ENCODE measurements at regions not wholly inside any gene's neighbourhood (a gene's known extent, or its start where the extent isn't known, plus 50 kb on each side); places are given as distances from the start of the nearest gene placed in this dataset.

- H3K36me3 Mint-ChIP-seq (ENCODE audit: low read depth): no peaks in the 10 kb centered on the region
- H3K4me1 Mint-ChIP-seq (ENCODE audit: low read depth): peaks cover 32% of the 10 kb centered on the region
- no peak overlapping the region for H3K27ac Mint-ChIP-seq (ENCODE audit: unreplicated experiment)
- no peak overlapping the region for H3K4me3 Mint-ChIP-seq (ENCODE audit: unreplicated experiment)
- no peak for DNase-seq (ENCODE audit: low spot score)
- no peaks in the 10 kb centered on the region for H3K9me3 Mint-ChIP-seq (ENCODE audit: low read depth)
- no peak for TF ChIP-seq CTCF (IDR thresholded peaks at IDR 0.05)
- no peaks in the 10 kb centered on the region for H3K27me3 Mint-ChIP-seq (ENCODE audit: low read depth)
These were observed 476.4 kb upstream of the KCNMB2 start for GRCh38 chr3:178059836-178060235.

GRCh38 chr3:178060407-178060806, 475.8 kb upstream of the KCNMB2 start:
- DNase-seq (ENCODE audit: low spot score): no peak
- Mint-ChIP-seq H3K4me1 (ENCODE audit: low read depth) (peaks cover 26% of the 10 kb centered on the region), H3K36me3 (ENCODE audit: low read depth) (no peaks in the 10 kb centered on the region), H3K27ac (ENCODE audit: unreplicated experiment) (no peak overlapping the region), H3K4me3 (ENCODE audit: unreplicated experiment) (no peak overlapping the region), H3K27me3 (ENCODE audit: low read depth) (no peaks in the 10 kb centered on the region), H3K9me3 (ENCODE audit: low read depth) (peaks cover 1% of the 10 kb centered on the region)
- TF ChIP-seq CTCF (IDR thresholded peaks at IDR 0.05): no peak

- TF ChIP-seq CTCF (IDR thresholded peaks at IDR 0.05): no peak
- Mint-ChIP-seq H3K4me1 (ENCODE audit: low read depth) (peaks cover 18% of the 10 kb centered on the region), H3K36me3 (ENCODE audit: low read depth) (no peaks in the 10 kb centered on the region), H3K27ac (ENCODE audit: unreplicated experiment) (no peak overlapping the region), H3K9me3 (ENCODE audit: low read depth) (peaks cover 4% of the 10 kb centered on the region), H3K27me3 (ENCODE audit: low read depth) (no peaks in the 10 kb centered on the region), H3K4me3 (ENCODE audit: unreplicated experiment) (no peak overlapping the region)
- no peak for DNase-seq (ENCODE audit: low spot score)
These were observed 474.1 kb upstream of the KCNMB2 start for GRCh38 chr3:178062126-178062525.

- no peaks in the 10 kb centered on the region for H3K27me3 Mint-ChIP-seq (ENCODE audit: low read depth)
- H3K27ac Mint-ChIP-seq (ENCODE audit: unreplicated experiment): peak overlapping the region; percentile 46
- no peak for TF ChIP-seq CTCF (IDR thresholded peaks at IDR 0.05)
- DNase-seq (ENCODE audit: low spot score): no peak
- no peaks in the 10 kb centered on the region for H3K36me3 Mint-ChIP-seq (ENCODE audit: low read depth)
- peaks cover 4% of the 10 kb centered on the region for H3K9me3 Mint-ChIP-seq (ENCODE audit: low read depth)
- H3K4me3 Mint-ChIP-seq (ENCODE audit: unreplicated experiment): no peak overlapping the region
- H3K4me1 Mint-ChIP-seq (ENCODE audit: low read depth): peaks cover 8% of the 10 kb centered on the region
These were observed 472.8 kb upstream of the KCNMB2 start for GRCh38 chr3:178063461-178063860.

GRCh38 chr3:178067721-178068120, 468.5 kb upstream of the KCNMB2 start:
- Mint-ChIP-seq H3K4me1 (ENCODE audit: low read depth) (peaks cover 18% of the 10 kb centered on the region), H3K27ac (ENCODE audit: unreplicated experiment) (no peak overlapping the region), H3K27me3 (ENCODE audit: low read depth) (no peaks in the 10 kb centered on the region), H3K4me3 (ENCODE audit: unreplicated experiment) (no peak overlapping the region), H3K36me3 (ENCODE audit: low read depth) (no peaks in the 10 kb centered on the region), H3K9me3 (ENCODE audit: low read depth) (peaks cover 6% of the 10 kb centered on the region)
- DNase-seq (ENCODE audit: low spot score): no peak
- no peak for TF ChIP-seq CTCF (IDR thresholded peaks at IDR 0.05)

Measured in chondrocyte (in vitro differentiated cells).